ENCODE measurements at regions not wholly inside any gene's neighbourhood (a gene's known extent, or its start where the extent isn't known, plus 50 kb on each side); places are given as distances from the start of the nearest gene placed in this dataset.

DNA sequence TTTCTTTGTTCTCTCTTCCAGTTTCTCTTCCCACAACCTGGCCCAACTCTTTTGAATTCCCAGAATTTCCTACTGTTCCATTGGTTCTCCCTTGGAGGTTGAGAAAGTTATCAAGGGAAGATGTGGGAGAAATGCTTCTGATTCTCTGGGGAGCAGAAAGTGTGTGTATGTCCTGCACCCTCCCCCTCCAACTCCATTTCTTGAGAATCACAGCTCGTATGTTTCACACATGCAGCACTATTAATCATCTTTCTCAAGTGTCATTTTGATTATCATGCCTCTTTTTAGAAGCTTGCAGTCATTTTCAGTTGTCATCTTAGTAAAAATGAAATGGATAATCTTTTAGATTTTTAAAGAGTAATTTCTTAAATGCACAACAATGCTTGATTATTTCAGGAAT lies 296.8 kb upstream of the SLC39A10 start:
- H3K27me3 ChIP-seq (ENCODE audit: insufficient read depth) = no peaks in the 10 kb centered on the region
- ChIA-PET CTCF (no interaction called here), POLR2A (no interaction called here)
- no peaks in the 10 kb centered on the region; the same call in 1 of the 2 replicates for H3K9me3 ChIP-seq
- H4K20me1 ChIP-seq (ENCODE audit: insufficient read depth) = no peaks in the 10 kb centered on the region
- peaks cover 0 to 5% of the 10 kb centered on the region in 2 experiments; a peak in 1 of 4 replicates for H3K4me1 ChIP-seq (ENCODE audit: control insufficient read depth in 1 of 2, insufficient read depth in 2 of 2, low read depth in 1 of 2, low read length in 1 of 2)
- H2AFZ ChIP-seq (ENCODE audit: low read depth) = no peak overlapping the region
- H3K9me2 ChIP-seq = no peaks in the 10 kb centered on the region
- TF ChIP-seq TCF12 (IDR thresholded peaks at IDR 0.05) (no peak), FOSL2 (IDR thresholded peaks at IDR 0.05; ENCODE audit: borderline replicate concordance, low read depth) (no peak)
- TF ChIP-seq, protein P1, sequence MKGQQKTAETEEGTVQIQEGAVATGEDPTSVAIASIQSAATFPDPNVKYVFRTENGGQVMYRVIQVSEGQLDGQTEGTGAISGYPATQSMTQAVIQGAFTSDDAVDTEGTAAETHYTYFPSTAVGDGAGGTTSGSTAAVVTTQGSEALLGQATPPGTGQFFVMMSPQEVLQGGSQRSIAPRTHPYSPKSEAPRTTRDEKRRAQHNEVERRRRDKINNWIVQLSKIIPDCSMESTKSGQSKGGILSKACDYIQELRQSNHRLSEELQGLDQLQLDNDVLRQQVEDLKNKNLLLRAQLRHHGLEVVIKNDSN (IDR thresholded peaks at IDR 0.05; ENCODE audit: borderline replicate concordance, low read depth) = no peak
- H3F3A ChIP-seq (replicated peaks; ENCODE audit: insufficient read depth) = no peaks in the 10 kb centered on the region
- H3K79me2 ChIP-seq (ENCODE audit: insufficient read depth) = no peaks in the 10 kb centered on the region
- DNase-seq = no peak
- no peak overlapping the region for H3K4me2 ChIP-seq
- WGBS (ENCODE audit: low lambda C conversion rate) = 81% methylated on average over 1 of the region's 1 CpG
- no peak overlapping the region for H3K27ac ChIP-seq (ENCODE audit: low read depth in 2 of 2, low read length in 1 of 2)
- H3K4me3 ChIP-seq (ENCODE audit: low read depth in 2 of 2, low read length in 1 of 2) = no peak overlapping the region
- H3K9ac ChIP-seq = no peak overlapping the region
- no peaks in the 10 kb centered on the region for H3K36me3 ChIP-seq (replicated peaks in 1 of 2; ENCODE audit: control insufficient read depth in 1 of 2, insufficient read depth in 2 of 2, low read length in 1 of 2)

DNA sequence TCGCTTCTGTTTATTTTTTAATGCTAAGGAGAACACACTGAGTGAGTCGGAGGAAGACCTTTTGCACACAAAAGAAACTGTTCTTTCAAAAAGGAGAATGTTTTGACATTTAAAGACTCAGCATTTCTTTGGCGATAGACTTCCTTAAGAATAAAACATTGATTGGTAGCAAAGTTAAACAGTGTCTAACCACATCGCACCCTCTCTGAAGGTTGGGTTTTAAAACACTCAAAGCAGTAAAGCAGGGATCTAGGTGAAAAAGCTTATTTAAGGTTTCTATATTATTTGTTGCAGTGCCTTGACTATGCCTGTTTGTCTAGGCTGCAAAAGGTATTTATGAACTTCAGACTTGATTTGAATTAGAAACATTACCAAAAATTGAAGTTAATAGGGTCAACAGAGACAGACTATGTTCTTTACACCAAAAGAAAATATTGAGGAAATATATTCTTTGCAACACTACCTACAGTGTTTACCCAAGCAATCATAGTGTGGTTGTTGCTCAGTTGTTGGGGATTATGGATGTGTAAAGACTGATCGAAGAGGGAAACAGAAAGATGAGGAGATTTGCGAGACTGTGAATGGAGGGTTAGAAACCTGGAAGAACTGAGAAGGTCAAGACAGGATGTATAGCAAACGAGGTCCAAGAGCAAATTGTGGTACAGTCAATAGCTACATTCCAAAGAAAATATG lies 297.8 kb upstream of the SLC39A10 start:
- no peaks in the 10 kb centered on the region for H3K36me3 ChIP-seq (replicated peaks in 1 of 2; ENCODE audit: control insufficient read depth in 1 of 2, insufficient read depth in 2 of 2, low read length in 1 of 2)
- peaks cover 0 to 5% of the 10 kb centered on the region in 2 experiments; a peak in 1 of 4 replicates for H3K4me1 ChIP-seq (ENCODE audit: control insufficient read depth in 1 of 2, insufficient read depth in 2 of 2, low read depth in 1 of 2, low read length in 1 of 2)
- POLR2A ChIA-PET = no interaction called here
- no peaks in the 10 kb centered on the region for H3K79me2 ChIP-seq (ENCODE audit: insufficient read depth)
- no peak for TF ChIP-seq RCOR1 (IDR thresholded peaks at IDR 0.05; ENCODE audit: low read length)
- TF ChIP-seq, protein P2, sequence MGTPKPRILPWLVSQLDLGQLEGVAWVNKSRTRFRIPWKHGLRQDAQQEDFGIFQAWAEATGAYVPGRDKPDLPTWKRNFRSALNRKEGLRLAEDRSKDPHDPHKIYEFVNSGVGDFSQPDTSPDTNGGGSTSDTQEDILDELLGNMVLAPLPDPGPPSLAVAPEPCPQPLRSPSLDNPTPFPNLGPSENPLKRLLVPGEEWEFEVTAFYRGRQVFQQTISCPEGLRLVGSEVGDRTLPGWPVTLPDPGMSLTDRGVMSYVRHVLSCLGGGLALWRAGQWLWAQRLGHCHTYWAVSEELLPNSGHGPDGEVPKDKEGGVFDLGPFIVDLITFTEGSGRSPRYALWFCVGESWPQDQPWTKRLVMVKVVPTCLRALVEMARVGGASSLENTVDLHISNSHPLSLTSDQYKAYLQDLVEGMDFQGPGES (IDR thresholded peaks at IDR 0.05; ENCODE audit: low read depth, low read length) = no peak
- no peak for TF ChIP-seq POLR2AphosphoS5 (IDR thresholded peaks at IDR 0.05; ENCODE audit: low read depth, low read length)
- no peak for TF ChIP-seq GABPA (IDR thresholded peaks at IDR 0.05; ENCODE audit: low read depth)
- TF ChIP-seq, protein P3, sequence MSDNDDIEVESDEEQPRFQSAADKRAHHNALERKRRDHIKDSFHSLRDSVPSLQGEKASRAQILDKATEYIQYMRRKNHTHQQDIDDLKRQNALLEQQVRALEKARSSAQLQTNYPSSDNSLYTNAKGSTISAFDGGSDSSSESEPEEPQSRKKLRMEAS (IDR thresholded peaks at IDR 0.05; ENCODE audit: low read depth) = no peak
- TF ChIP-seq NFIC (IDR thresholded peaks at IDR 0.05; ENCODE audit: borderline replicate concordance) = no peak
- no peak for TF ChIP-seq YY1 (IDR thresholded peaks at IDR 0.05; ENCODE audit: low read depth)
- no peak for TF ChIP-seq JUND (IDR thresholded peaks at IDR 0.05)
- TF ChIP-seq, protein P4, sequence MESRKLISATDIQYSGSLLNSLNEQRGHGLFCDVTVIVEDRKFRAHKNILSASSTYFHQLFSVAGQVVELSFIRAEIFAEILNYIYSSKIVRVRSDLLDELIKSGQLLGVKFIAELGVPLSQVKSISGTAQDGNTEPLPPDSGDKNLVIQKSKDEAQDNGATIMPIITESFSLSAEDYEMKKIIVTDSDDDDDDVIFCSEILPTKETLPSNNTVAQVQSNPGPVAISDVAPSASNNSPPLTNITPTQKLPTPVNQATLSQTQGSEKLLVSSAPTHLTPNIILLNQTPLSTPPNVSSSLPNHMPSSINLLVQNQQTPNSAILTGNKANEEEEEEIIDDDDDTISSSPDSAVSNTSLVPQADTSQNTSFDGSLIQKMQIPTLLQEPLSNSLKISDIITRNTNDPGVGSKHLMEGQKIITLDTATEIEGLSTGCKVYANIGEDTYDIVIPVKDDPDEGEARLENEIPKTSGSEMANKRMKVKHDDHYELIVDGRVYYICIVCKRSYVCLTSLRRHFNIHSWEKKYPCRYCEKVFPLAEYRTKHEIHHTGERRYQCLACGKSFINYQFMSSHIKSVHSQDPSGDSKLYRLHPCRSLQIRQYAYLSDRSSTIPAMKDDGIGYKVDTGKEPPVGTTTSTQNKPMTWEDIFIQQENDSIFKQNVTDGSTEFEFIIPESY (IDR thresholded peaks at IDR 0.05; ENCODE audit: borderline replicate concordance, low read depth) = no peak
- TF ChIP-seq FOXM1 (IDR thresholded peaks at IDR 0.05; ENCODE audit: low read depth) = no peak
- TF ChIP-seq, protein P5, sequence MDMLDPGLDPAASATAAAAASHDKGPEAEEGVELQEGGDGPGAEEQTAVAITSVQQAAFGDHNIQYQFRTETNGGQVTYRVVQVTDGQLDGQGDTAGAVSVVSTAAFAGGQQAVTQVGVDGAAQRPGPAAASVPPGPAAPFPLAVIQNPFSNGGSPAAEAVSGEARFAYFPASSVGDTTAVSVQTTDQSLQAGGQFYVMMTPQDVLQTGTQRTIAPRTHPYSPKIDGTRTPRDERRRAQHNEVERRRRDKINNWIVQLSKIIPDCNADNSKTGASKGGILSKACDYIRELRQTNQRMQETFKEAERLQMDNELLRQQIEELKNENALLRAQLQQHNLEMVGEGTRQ (IDR thresholded peaks at IDR 0.05; ENCODE audit: borderline replicate concordance, low read depth, low read length) = no peak
- H3K4me3 ChIP-seq (ENCODE audit: low read depth in 2 of 2, low read length in 1 of 2) = no peak overlapping the region
- H3K9ac ChIP-seq = no peak overlapping the region
- CTCF ChIA-PET = no interaction called here
- no peak overlapping the region for H3K4me2 ChIP-seq
- 84% methylated on average over 7 of the region's 7 CpGs for WGBS (ENCODE audit: low lambda C conversion rate)
- H2AFZ ChIP-seq (ENCODE audit: low read depth) = no peak overlapping the region
- H3F3A ChIP-seq (replicated peaks; ENCODE audit: insufficient read depth) = no peaks in the 10 kb centered on the region
- H3K27ac ChIP-seq (ENCODE audit: low read depth in 2 of 2, low read length in 1 of 2) = no peak overlapping the region
- H3K9me2 ChIP-seq = no peaks in the 10 kb centered on the region
- no peak for DNase-seq
- H3K27me3 ChIP-seq (ENCODE audit: insufficient read depth) = no peaks in the 10 kb centered on the region
- H3K9me3 ChIP-seq = no peaks in the 10 kb centered on the region; the same call in 1 of the 2 replicates
- no peaks in the 10 kb centered on the region for H4K20me1 ChIP-seq (ENCODE audit: insufficient read depth)
